HEK293T (cell line): ENCODE measurements at regions not wholly inside any gene's neighbourhood (a gene's known extent, or its start where the extent isn't known, plus 50 kb on each side); places are given as distances from the start of the nearest gene placed in this dataset.

Experiments used
- CTCF ChIA-PET: fragments of 350-600 bp; formaldehyde crosslinking; extraction: SDS; loops from one replicate; lab custom pipeline; 2021; ENCODE audit warnings: antibody characterized with exemption, inconsistent platforms; lab: Yijun Ruan, JAX
- POLR2A ChIA-PET: fragments of 350-600 bp; formaldehyde crosslinking; extraction: SDS; loops from one replicate; lab custom pipeline; 2020; ENCODE audit warnings: antibody characterized with exemption, inconsistent platforms; lab: Yijun Ruan, JAX
- DNase-seq: peaks from one replicate; pipeline ENCODE4 v3.0.0; 2012; ENCODE audit warnings: mixed read lengths; ENCODE audit errors: extremely low spot score
- ARNT ChIP-seq: fragments of 450-650 bp; IDR thresholded peaks from 2 replicates; pipeline ENCODE4 v1.6.1; 2017; ENCODE audit warnings: mild to moderate bottlenecking
- BHLHE40 ChIP-seq: fragments of 450-650 bp; IDR thresholded peaks from 2 replicates; pipeline ENCODE4 v1.6.1; 2016; ENCODE audit warnings: mild to moderate bottlenecking, moderate library complexity, borderline replicate concordance
- CTBP1 ChIP-seq: fragments of 450-650 bp; IDR thresholded peaks from 2 replicates; pipeline ENCODE4 v1.6.1; 2016; ENCODE audit warnings: borderline replicate concordance
- ELF4 ChIP-seq: fragments of 450-650 bp; IDR thresholded peaks from 2 replicates; pipeline ENCODE4 v1.6.1; 2017; ENCODE audit warnings: antibody characterized with exemption
- FOXA1 ChIP-seq: fragments of 450-650 bp; IDR thresholded peaks from 2 replicates; pipeline ENCODE4 v1.6.1; 2016; ENCODE audit warnings: mild to moderate bottlenecking
- FOXK2 ChIP-seq: fragments of 450-650 bp; IDR thresholded peaks from 2 replicates; pipeline ENCODE4 v1.6.1; 2016; ENCODE audit warnings: mild to moderate bottlenecking
- FOXM1 ChIP-seq: fragments of 450-650 bp; IDR thresholded peaks from 2 replicates; pipeline ENCODE4 v1.6.1; 2017; ENCODE audit warnings: mild to moderate bottlenecking, borderline replicate concordance
- HDGF ChIP-seq: fragments of 450-650 bp; IDR thresholded peaks from 2 replicates; pipeline ENCODE4 v1.6.1; 2017; ENCODE audit warnings: antibody characterized with exemption, borderline replicate concordance
- L3MBTL2 ChIP-seq: fragments of 450-650 bp; conservative IDR thresholded peaks from 2 replicates; pipeline ENCODE4 v1.6.1; 2016; ENCODE audit warnings: mild to moderate bottlenecking
- LEF1 ChIP-seq: fragments of 450-650 bp; IDR thresholded peaks from 2 replicates; pipeline ENCODE4 v1.6.1; 2017; ENCODE audit warnings: mild to moderate bottlenecking, borderline replicate concordance
- NFRKB ChIP-seq: fragments of 450-650 bp; IDR thresholded peaks from 2 replicates; pipeline ENCODE4 v1.6.1; 2016; ENCODE audit warnings: mild to moderate bottlenecking, moderate library complexity
- PKNOX1 ChIP-seq: fragments of 450-650 bp; IDR thresholded peaks from 2 replicates; pipeline ENCODE4 v1.6.1; 2016
- SP1 ChIP-seq: fragments of 450-650 bp; IDR thresholded peaks from 2 replicates; pipeline ENCODE4 v1.6.1; 2017
- SUZ12 ChIP-seq: fragments of 450-650 bp; IDR thresholded peaks from 2 replicates; pipeline ENCODE4 v1.6.1; 2016; ENCODE audit warnings: mild to moderate bottlenecking
- TARDBP ChIP-seq: fragments of 450-650 bp; IDR thresholded peaks from 2 replicates; pipeline ENCODE4 v1.6.1; 2016
- ZNF384 ChIP-seq: fragments of 450-650 bp; IDR thresholded peaks from 2 replicates; pipeline ENCODE4 v1.6.1; 2016

GRCh38 chr6:23455754-23456153 lies 670.3 kb upstream of the NRSN1 start:
- DNase-seq = no peak
- TF ChIP-seq ARNT (no peak), CTBP1 (no peak), TARDBP (no peak), FOXM1 (no peak), ELF4 (no peak), BHLHE40 (no peak), L3MBTL2 (no peak), FOXK2 (no peak), SP1 (no peak), ZNF384 (no peak)
- ChIA-PET CTCF (no interaction called here), POLR2A (no interaction called here)

- no peak for DNase-seq
- CTCF ChIA-PET = no interaction called here
- TF ChIP-seq SUZ12 = no peak
- no peak for TF ChIP-seq PKNOX1
- TF ChIP-seq LEF1 = no peak
- no peak for TF ChIP-seq HDGF
- TF ChIP-seq NFRKB = no peak
- POLR2A ChIA-PET = no interaction called here
These were observed 669.6 kb upstream of the NRSN1 start for GRCh38 chr6:23456396-23456795.

GRCh38 chr6:23457321-23457720 lies 668.7 kb upstream of the NRSN1 start:
- ChIA-PET POLR2A (no interaction called here), CTCF (no interaction called here)
- TF ChIP-seq FOXK2 = no peak
- no peak for TF ChIP-seq CTBP1
- TF ChIP-seq ZNF384 = no peak
- no peak for TF ChIP-seq ARNT
- no peak for TF ChIP-seq BHLHE40
- no peak for TF ChIP-seq ELF4
- TF ChIP-seq TARDBP = no peak
- TF ChIP-seq NFRKB = no peak
- no peak for TF ChIP-seq FOXA1
- no peak for TF ChIP-seq HDGF
- no peak for TF ChIP-seq PKNOX1
- no peak for TF ChIP-seq SUZ12
- TF ChIP-seq LEF1 = no peak
- DNase-seq = no peak

- ChIA-PET POLR2A (no interaction called here), CTCF (interaction anchor here (0.6 kb wide), 1 partner anchor 107 kb away, joined by 3 read pairs; no protein-coding TSS in a partner anchor)
- TF ChIP-seq NFRKB = no peak
- TF ChIP-seq FOXM1 = no peak
- TF ChIP-seq ELF4 = no peak
- no peak for TF ChIP-seq PKNOX1
- no peak for TF ChIP-seq CTBP1
- TF ChIP-seq L3MBTL2 = no peak
- TF ChIP-seq ARNT = no peak
- no peak for TF ChIP-seq BHLHE40
- no peak for TF ChIP-seq HDGF
- no peak for TF ChIP-seq SP1
- TF ChIP-seq SUZ12 = no peak
- no peak for TF ChIP-seq FOXA1
- DNase-seq = no peak
These were observed 660.1 kb upstream of the NRSN1 start for GRCh38 chr6:23465912-23466311.

GRCh38 chr6:23477586-23477985 lies 648.4 kb upstream of the NRSN1 start:
- CTCF ChIA-PET = no interaction called here
- POLR2A ChIA-PET = no interaction called here
- no peak for DNase-seq
- TF ChIP-seq L3MBTL2 (no peak), PKNOX1 (no peak), FOXK2 (no peak), HDGF (no peak), ZNF384 (no peak), ELF4 (no peak), LEF1 (no peak), BHLHE40 (no peak), SP1 (no peak), NFRKB (no peak), TARDBP (no peak), SUZ12 (no peak)

- CTCF ChIA-PET = no interaction called here
- POLR2A ChIA-PET = no interaction called here
- TF ChIP-seq BHLHE40 (no peak), L3MBTL2 (no peak)
- DNase-seq = no peak
These were observed 647.7 kb upstream of the NRSN1 start for GRCh38 chr6:23478312-23478711.

- DNase-seq = no peak
- CTCF ChIA-PET = no interaction called here
- TF ChIP-seq ELF4 (no peak), ARNT (no peak), BHLHE40 (no peak), FOXA1 (no peak), PKNOX1 (no peak), ZNF384 (no peak), CTBP1 (no peak), SUZ12 (no peak), L3MBTL2 (no peak), FOXK2 (no peak), TARDBP (no peak), LEF1 (no peak), SP1 (no peak)
- POLR2A ChIA-PET = no interaction called here
These were observed 642.1 kb upstream of the NRSN1 start for GRCh38 chr6:23483896-23484295.
